Astrocyte (in vitro differentiated cells and primary cell): ENCODE measurements at regions not wholly inside any gene's neighbourhood (a gene's known extent, or its start where the extent isn't known, plus 50 kb on each side); places are given as distances from the start of the nearest gene placed in this dataset.

Source experiments
- DNase-seq: peaks from one replicate; pipeline ENCODE4 v3.0.0-alpha.2; 2010; ENCODE audit warnings: low read depth
- FAIRE-seq: peaks from 2 replicates; lab custom pipeline; 2011; peaks lifted over from hg19 to GRCh38; lab: Jason Lieb, UNC
- H2AFZ ChIP-seq: 2 replicates; pipeline ENCODE4 v1.6.0; 2012; ENCODE audit warnings: low read depth, low read length, inconsistent platforms
- H3K27ac ChIP-seq: 2 replicates; pipeline ENCODE4 v1.5.1; 2011; ENCODE audit warnings: low read depth, low read length, inconsistent platforms
- H3K27me3 ChIP-seq: 2 replicates; pipeline ENCODE4 v1.6.0; 2011; ENCODE audit warnings: low read length, inconsistent platforms; ENCODE audit not compliant: insufficient read depth
- H3K36me3 ChIP-seq: 2 replicates; pipeline ENCODE4 v1.5.1; 2011; ENCODE audit warnings: low read length, inconsistent platforms; ENCODE audit not compliant: insufficient read depth
- H3K4me1 ChIP-seq: 2 replicates; pipeline ENCODE4 v1.5.1; 2011; ENCODE audit warnings: low read length, inconsistent platforms; ENCODE audit not compliant: insufficient read depth
- H3K4me2 ChIP-seq: 2 replicates; pipeline ENCODE4 v1.6.0; 2012; ENCODE audit warnings: low read length, inconsistent platforms
- H3K4me3 ChIP-seq: 2 replicates; pipeline ENCODE4 v1.5.1; 2011; ENCODE audit warnings: low read depth, mild to moderate bottlenecking, low read length, inconsistent platforms; ENCODE audit not compliant: insufficient read depth
- H3K79me2 ChIP-seq: 2 replicates; pipeline ENCODE4 v1.6.0; 2012; ENCODE audit warnings: mild to moderate bottlenecking, low read length, inconsistent platforms; ENCODE audit not compliant: insufficient read depth
- H3K9ac ChIP-seq: 2 replicates; pipeline ENCODE4 v1.6.0; 2012; ENCODE audit warnings: mild to moderate bottlenecking, low read length, inconsistent platforms
- H3K9me3 ChIP-seq: 2 replicates; pipeline ENCODE4 v1.5.1; 2012; ENCODE audit warnings: low read depth, mild to moderate bottlenecking, low read length, inconsistent platforms; ENCODE audit not compliant: insufficient read depth
- H4K20me1 ChIP-seq: 2 replicates; pipeline ENCODE4 v1.6.0; 2012; ENCODE audit warnings: low read length, inconsistent platforms; ENCODE audit not compliant: insufficient read depth
- H3K27ac Mint-ChIP-seq: one replicate; pipeline ENCODE4 v1.8.0; 2021; ENCODE audit warnings: mild to moderate bottlenecking, mixed read lengths; ENCODE audit not compliant: unreplicated experiment
- H3K27me3 Mint-ChIP-seq: one replicate; pipeline ENCODE4 v1.8.0; 2021; ENCODE audit warnings: low read depth, mixed read lengths; ENCODE audit not compliant: unreplicated experiment
- H3K36me3 Mint-ChIP-seq: one replicate; pipeline ENCODE4 v1.8.0; 2021; ENCODE audit warnings: low read depth, mixed read lengths; ENCODE audit not compliant: unreplicated experiment
- H3K4me1 Mint-ChIP-seq: one replicate; pipeline ENCODE4 v1.8.0; 2021; ENCODE audit warnings: low read depth, mixed read lengths; ENCODE audit not compliant: unreplicated experiment
- H3K4me3 Mint-ChIP-seq: one replicate; pipeline ENCODE4 v1.8.0; 2021; ENCODE audit warnings: mild to moderate bottlenecking, moderate library complexity, mixed read lengths; ENCODE audit not compliant: unreplicated experiment
- H3K9me3 Mint-ChIP-seq: one replicate; pipeline ENCODE4 v1.8.0; 2021; ENCODE audit warnings: mild to moderate bottlenecking, mixed read lengths; ENCODE audit not compliant: unreplicated experiment
- EZH2 ChIP-seq: IDR thresholded peaks from 2 replicates; pipeline ENCODE4 v1.6.1; 2012; ENCODE audit warnings: mild to moderate bottlenecking, low read length, inconsistent platforms; ENCODE audit not compliant: insufficient read depth
- TF ChIP-seq, protein P1 (sequence below): IDR thresholded peaks from 2 replicates; pipeline ENCODE4 v1.5.1; 2011; ENCODE audit warnings: low read depth, mild to moderate bottlenecking, inconsistent platforms, low read length, moderate library complexity; ENCODE audit not compliant: insufficient read depth

DNA sequence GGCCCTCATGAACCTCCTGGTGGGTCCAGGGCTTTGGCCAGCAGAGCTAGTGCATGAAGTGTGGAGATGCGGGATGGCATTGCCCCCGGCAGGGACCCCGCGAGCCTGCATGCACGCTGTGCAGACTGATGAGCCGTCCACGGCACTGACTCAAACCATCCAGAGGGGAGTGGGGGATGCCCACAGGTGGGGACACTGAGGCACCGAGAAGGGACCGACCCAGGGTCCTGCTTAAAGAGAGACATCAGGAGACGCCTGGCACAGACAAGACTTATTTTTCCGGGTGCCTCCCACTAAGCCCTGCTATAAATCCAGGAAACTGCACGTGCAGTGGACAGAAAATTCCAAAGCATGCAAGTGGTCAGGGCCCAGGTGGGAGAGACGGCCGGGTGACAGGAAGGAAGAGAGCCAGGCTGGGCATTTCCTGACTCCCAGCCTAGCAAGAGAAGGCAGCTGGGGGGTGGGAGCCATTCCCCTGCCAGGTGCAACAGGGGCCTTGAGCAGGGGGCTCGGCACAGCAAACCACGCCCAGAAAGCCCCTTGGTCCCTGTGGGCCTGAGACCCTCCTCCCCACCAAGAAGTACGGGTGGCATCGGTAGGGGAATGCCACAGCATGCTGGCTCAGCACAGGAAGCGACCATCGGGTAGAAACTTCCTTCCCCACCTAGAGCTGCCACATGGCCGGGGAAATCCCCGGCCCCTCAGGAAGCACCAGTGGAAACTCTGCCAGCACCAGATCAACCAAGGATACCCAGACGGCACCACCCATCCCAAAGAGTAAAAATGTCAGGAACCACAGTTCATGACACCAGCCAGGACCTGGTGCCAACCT, 91.5 kb downstream of the FOXL3 start:
- DNase-seq (no peak), FAIRE-seq (no peak)
- H3K4me3 ChIP-seq = no peak overlapping the region
- H3K4me3 Mint-ChIP-seq = no peak overlapping the region
- H3K9me3 Mint-ChIP-seq = peaks cover 1% of the 10 kb centered on the region
- peaks cover 2% of the 10 kb centered on the region for H3K36me3 Mint-ChIP-seq
- peaks cover 31% of the 10 kb centered on the region for H3K27me3 ChIP-seq
- H3K27ac ChIP-seq = no peak overlapping the region
- no peak overlapping the region for H3K9ac ChIP-seq
- H2AFZ ChIP-seq = no peak overlapping the region
- H3K79me2 ChIP-seq = no peaks in the 10 kb centered on the region
- H3K4me1 Mint-ChIP-seq = no peaks in the 10 kb centered on the region
- H3K27ac Mint-ChIP-seq = no peak overlapping the region
- no peaks in the 10 kb centered on the region for H3K36me3 ChIP-seq
- H3K9me3 ChIP-seq = no peaks in the 10 kb centered on the region
- peaks cover 47% of the 10 kb centered on the region for H3K27me3 Mint-ChIP-seq
- H3K4me1 ChIP-seq = no peaks in the 10 kb centered on the region
- H3K4me2 ChIP-seq = no peak overlapping the region
- TF ChIP-seq EZH2 = no peak
- TF ChIP-seq, protein P1, sequence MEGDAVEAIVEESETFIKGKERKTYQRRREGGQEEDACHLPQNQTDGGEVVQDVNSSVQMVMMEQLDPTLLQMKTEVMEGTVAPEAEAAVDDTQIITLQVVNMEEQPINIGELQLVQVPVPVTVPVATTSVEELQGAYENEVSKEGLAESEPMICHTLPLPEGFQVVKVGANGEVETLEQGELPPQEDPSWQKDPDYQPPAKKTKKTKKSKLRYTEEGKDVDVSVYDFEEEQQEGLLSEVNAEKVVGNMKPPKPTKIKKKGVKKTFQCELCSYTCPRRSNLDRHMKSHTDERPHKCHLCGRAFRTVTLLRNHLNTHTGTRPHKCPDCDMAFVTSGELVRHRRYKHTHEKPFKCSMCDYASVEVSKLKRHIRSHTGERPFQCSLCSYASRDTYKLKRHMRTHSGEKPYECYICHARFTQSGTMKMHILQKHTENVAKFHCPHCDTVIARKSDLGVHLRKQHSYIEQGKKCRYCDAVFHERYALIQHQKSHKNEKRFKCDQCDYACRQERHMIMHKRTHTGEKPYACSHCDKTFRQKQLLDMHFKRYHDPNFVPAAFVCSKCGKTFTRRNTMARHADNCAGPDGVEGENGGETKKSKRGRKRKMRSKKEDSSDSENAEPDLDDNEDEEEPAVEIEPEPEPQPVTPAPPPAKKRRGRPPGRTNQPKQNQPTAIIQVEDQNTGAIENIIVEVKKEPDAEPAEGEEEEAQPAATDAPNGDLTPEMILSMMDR = no peak
- no peaks in the 10 kb centered on the region for H4K20me1 ChIP-seq

DNA sequence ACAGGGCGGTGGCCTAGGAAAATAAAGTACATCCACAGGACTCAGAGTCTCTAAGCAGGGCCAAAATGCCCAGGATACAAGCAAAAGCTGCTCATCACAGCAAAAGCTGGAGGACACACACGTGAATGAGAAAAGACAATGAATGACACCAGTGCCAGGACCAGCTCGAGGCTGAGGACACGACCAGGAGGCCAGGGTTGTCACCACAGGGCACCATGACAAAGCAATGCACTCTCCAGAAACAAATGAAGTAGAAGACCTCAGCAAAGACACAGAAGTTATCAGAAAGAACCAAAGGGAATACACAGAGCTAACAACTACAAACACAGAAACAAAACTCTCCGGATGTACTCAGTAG, 92.1 kb downstream of the FOXL3 start:
- peaks cover 31% of the 10 kb centered on the region for H3K27me3 ChIP-seq
- H3K4me1 Mint-ChIP-seq = no peaks in the 10 kb centered on the region
- H3K9me3 ChIP-seq = no peaks in the 10 kb centered on the region
- H2AFZ ChIP-seq = no peak overlapping the region
- peaks cover 49% of the 10 kb centered on the region for H3K27me3 Mint-ChIP-seq
- no peak for DNase-seq
- no peak overlapping the region for H3K27ac ChIP-seq
- TF ChIP-seq EZH2 = no peak
- TF ChIP-seq, protein P1 = no peak
- no peaks in the 10 kb centered on the region for H3K79me2 ChIP-seq
- H3K4me1 ChIP-seq = no peaks in the 10 kb centered on the region
- H3K4me3 Mint-ChIP-seq = no peak overlapping the region
- no peaks in the 10 kb centered on the region for H4K20me1 ChIP-seq
- H3K4me3 ChIP-seq = no peak overlapping the region
- no peak overlapping the region for H3K9ac ChIP-seq
- no peak overlapping the region for H3K27ac Mint-ChIP-seq
- peaks cover 2% of the 10 kb centered on the region for H3K36me3 Mint-ChIP-seq
- peaks cover 1% of the 10 kb centered on the region for H3K9me3 Mint-ChIP-seq
- no peak for FAIRE-seq
- no peaks in the 10 kb centered on the region for H3K36me3 ChIP-seq
- H3K4me2 ChIP-seq = no peak overlapping the region

DNA sequence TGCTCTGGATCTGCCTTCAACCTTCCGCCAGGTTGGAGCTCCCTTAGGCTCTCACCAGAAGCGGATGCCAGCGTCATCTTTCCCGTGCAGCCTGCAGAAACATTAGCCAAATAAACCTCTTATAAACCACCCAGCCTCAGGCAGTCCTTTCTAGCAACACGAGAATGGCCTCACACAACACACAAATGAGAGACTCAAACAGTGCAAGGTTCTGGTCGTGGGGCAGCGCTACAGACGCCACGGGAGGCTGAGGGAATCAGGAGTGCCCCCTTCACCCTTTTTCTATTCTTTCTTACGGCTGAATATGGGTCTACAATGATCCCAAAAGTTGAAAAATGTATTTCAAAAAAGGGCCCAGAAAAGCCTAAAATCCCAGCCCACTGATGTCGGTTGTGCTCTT, 96.4 kb downstream of the FOXL3 start:
- peaks cover 42% of the 10 kb centered on the region for H3K27me3 Mint-ChIP-seq
- Histone ChIP-seq H3K4me1 (no peaks in the 10 kb centered on the region), H3K9ac (no peak overlapping the region), H2AFZ (no peak overlapping the region), H3K36me3 (no peaks in the 10 kb centered on the region), H3K4me3 (no peak overlapping the region), H3K27me3 (peaks cover 18% of the 10 kb centered on the region), H4K20me1 (no peaks in the 10 kb centered on the region), H3K9me3 (no peaks in the 10 kb centered on the region), H3K79me2 (no peaks in the 10 kb centered on the region), H3K27ac (no peak overlapping the region), H3K4me2 (no peak overlapping the region)
- no peak overlapping the region for H3K27ac Mint-ChIP-seq
- FAIRE-seq (no peak), DNase-seq (no peak)
- peaks cover 2% of the 10 kb centered on the region for H3K36me3 Mint-ChIP-seq
- H3K4me3 Mint-ChIP-seq = no peak overlapping the region
- H3K9me3 Mint-ChIP-seq = peaks cover 5% of the 10 kb centered on the region
- H3K4me1 Mint-ChIP-seq = no peaks in the 10 kb centered on the region
- TF ChIP-seq EZH2 = no peak
- TF ChIP-seq, protein P1 = no peak
